NCI-H2227 treated with DMSO at 0.1 percent for 48 hours (cell line): ENCODE measurements at regions not wholly inside any gene's neighbourhood (a gene's known extent, or its start where the extent isn't known, plus 50 kb on each side); places are given as distances from the start of the nearest gene placed in this dataset.
"Not testable (repeated sequence)": the region's sequence is repeated elsewhere in the genome, so short reads cannot be mapped to it uniquely, and the experiment has no call there.

Experiments used
- DNase-seq: peaks from one replicate; lab custom pipeline; 2025; lab: John Stamatoyannopoulos, UW

DNA sequence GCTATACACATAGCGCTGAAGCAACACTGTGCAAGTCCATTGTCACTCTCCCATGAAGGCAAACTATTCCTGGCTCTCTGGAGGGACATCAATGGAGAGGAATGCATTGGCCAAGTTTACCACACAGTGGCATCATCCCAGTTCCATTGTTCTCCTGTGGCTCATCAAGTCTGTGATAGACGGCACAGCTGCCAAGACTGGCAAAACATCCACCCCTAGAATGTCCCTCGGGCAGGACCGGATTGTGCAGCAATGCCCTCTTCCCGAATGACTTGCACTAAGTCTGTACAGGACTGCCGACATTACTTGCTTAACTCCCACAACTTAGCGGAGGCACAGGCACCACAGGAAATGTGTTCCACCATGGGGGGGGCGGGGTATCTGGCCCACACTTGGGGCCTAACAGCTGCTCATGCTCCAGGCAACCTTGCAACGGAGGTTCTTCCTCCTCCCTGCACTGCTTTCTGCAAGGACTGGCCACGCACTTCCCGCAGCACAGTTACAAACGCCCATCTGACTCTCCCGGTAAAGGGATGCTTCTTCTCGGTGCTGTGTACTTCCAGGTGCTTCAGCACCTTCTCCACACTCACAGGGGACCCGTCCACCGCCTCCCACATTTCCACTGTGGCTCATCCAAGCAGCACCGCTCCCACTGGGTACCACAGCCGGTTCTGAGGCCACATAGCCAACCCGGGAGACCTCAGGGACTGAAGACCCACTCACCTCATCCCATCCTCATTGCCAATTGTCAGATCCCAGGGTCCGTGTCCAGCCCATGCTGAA, 1309.6 kb upstream of the RAG2 start:
- DNase-seq = no peak

DNA sequence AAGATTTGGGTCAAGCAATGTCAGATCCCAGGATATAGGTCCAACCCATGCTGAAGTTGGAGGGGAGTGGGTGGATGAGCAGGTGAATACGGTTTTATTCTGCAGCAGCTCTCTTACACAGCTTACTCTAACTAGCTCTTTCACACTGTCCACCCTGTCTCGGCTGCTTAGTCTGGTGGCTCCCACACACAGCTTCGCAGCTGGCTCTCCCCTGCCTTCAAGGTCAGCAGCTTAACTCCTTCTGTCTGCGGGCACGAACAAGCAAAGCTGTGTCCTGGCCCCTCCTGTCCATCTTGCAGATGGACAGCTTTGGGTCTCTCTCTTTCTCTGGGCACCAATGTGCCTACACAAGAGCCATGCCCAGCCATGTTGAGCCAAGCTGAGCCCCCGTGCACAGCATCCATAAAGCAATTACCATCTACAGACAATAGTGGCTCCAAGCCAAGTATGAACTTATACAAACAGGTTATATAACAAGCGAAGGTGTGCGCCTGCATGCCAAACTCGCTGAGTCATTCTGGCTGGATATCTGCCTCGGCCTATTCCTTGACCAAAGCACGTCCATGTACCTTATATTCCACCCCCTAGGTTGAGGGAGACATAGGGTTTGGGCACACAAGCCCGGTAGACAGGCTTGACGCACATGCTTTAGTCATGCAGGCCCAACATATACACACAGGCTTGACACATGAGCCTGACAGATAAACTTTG, 1307.8 kb upstream of the RAG2 start:
- no peak for DNase-seq

DNA sequence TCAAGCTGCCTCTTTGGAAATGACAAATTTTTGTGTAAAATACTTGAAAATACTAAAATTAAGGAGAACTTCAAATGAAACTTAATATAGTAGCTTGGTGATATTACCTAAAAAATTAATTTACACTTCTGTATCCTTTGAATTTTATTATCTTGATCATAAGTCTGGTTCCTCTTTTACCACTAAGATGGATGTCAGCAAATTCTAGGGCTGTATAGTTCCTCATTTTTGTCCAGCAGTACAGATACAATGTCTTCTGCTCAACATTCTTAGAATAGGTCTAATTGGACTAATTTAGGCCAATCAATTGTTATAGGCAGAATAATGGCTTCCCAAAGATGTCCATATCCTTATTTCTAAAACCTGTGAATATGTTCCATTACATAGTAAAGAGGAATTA, 1298.0 kb upstream of the RAG2 start:
- DNase-seq = no peak

DNA sequence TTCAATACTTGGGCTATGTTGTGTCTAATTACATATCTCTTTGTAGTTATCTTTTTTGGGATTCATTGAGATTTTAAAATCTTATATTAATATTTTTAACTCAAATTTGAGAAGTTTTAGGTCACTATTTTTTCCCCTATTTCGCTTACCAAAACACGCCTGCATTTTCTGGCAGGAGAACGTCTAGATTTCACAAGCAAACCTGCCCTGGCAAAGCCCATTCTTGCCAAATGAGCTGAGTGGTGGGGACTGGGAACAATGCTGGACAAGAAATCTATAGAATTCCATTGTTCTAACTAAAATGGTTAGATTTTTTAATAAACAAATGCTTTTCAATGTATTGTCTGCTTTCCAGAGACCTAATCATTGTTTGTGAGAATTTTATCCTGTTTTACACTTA, 1283.7 kb upstream of the RAG2 start:
- DNase-seq = no peak

DNA sequence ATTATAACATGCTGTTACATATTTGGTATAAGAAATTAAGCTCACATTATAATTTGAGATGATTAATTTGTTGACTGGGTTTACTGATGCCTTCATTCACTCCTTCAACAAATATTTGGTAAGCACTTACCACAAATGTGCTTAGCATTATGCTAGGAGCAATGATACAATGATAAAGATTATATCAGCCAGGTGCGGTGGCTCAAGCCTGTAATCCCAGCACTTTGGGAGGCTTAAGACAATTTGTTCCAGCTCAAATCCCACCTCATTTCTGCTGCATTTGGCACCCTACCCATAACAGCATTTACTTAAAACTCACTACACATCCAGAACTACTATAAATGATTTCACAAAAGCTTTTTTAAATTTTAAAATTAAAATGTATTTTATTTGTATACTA, 1263.6 kb upstream of the RAG2 start:
- DNase-seq = no peak

DNA sequence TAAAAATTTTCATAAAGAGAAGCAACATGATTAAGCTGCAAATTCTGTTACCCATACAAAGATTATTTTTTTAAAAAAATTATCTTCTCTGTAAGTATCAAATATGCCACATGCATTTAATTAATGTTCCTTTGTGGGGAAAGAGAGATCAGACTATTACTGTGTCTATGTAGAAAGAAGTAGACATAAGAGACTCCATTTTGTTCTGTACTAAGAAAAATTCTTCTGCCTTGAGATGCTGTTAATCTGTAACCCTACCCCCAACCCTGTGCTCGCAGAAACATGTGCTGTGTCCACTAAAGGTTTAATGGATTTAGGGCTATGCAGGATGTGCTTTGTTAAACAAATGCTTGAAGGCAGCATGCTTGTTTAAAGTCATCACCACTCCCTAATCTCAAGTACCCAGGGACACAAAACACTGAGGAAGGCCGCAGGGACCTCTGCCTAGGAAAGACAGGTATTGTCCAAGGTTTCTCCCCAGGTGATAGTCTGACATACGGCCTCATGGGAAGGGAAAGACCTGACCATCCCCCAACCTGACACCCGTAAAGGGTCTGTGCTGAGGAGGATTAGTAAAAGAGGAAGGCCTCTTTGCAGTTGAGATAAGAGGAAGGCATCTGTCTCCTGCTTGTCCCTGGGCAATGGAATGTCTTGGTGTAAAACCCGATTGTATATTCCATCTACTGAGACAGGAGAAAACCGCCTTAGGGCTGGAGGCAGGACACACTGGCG, 1260.9 kb upstream of the RAG2 start:
- DNase-seq = not testable (repeated sequence)

DNA sequence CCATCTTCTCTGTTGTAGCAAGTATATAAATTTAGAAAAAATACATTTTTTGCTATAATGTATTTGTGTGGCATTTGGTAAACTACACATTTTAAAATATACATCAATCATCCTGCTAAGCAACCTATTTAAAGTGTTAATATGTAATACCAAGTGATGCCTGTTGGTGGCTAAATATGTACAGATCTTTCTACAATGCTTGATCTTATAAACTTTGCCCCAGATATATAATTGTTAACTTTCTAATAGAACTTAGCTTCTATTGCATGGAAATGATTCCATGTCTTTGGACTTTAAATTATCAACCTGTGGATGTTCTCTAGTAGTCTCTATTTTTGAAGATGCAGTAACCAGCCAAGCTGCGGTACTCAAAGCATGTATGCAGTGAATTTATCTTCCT, 1260.4 kb upstream of the RAG2 start:
- DNase-seq = no peak

DNA sequence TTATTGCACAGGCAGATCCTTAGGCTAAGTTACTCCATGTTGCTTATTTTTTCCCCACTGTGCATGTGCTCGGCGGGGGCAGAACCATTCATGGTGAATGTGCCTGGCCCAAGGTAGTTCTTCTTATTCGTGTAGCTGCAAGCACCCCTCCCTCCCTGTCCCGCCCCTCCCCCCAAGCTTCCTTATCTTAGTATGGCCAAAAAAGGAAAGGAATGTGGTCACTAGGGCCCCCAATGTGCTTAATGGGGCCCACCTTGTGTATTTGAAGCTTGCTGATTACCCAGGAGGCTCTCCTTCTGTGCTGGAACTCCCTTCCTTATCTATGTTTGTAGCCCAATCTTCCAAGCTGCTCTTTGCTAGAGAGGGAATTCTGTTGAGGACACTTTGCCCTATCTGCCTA, 1259.7 kb upstream of the RAG2 start:
- DNase-seq = no peak

DNA sequence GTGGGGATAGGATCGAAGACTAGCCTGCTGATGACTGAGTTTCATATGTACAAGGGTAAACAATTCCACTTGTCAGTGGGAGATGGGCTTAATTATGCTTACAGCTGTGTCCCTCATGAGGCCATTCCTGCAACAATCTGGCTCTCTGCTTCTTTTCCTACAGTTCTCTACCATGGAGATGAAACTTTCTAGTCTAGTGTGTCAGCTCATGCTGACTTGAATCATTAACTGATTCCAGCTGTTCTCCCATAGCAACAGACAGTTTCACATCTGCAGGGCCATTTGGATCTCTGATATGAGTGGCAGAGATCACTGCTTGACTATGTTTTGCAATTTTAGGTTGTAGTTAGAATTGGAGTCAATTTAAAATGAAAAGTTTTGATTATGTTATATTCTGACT, 1251.7 kb upstream of the RAG2 start:
- no peak for DNase-seq

DNA sequence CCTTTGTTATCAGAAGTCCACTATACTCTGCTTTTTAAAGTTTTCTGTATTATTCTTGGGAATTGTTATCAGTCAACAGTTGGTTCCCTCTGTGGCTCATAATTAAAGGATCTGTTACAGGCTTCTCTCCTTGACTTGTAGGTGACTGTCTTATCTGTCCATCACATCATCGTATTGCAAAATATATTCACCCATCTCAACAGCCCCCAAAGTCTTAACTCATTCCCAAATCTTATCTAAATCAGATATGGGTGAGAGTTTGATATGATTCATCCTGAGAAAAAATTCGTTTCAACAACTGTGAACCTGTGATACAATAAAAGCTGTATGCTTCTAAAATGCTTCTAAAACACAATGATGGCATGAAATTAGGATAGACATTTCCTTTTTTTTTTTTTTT, 1245.6 kb upstream of the RAG2 start:
- DNase-seq = no peak

DNA sequence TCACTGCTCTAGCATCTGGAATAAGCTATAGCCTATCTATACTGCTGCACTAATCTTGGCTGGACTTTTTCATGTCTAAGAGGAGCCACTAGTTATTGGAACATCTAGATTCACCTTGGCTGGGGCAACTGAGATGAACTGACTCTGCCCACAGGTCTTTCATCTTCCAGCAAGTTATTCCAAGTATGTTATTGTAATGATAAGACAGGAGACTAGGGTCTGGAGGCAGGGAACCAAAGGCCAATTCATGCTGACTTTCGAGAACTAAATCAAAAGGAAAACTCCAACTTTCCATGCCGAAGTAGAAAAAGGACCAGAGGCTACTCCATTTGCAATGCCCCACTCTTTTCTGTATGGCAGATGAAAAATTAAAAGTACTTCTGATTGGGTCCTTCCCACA, 1243.0 kb upstream of the RAG2 start:
- no peak for DNase-seq

DNA sequence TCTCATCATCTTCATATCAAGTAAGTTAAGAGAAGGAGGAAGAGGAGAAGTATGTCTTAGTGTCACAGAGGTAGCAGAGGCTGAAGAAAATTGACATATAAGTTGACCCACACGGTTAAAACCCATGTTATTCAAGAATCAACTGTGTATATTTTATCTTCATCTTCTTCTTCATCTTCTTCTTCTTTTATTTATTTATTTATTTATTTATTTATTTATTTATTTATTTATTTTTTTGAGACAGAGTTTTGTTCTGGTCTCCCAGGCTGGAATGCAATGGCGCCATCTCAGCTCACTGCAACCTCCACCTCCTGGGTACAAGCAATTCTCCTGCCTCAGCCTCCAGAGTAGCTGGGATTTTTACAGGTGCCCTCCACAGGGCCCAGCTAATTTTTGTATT, 1242.3 kb upstream of the RAG2 start:
- not testable (repeated sequence) for DNase-seq

DNA sequence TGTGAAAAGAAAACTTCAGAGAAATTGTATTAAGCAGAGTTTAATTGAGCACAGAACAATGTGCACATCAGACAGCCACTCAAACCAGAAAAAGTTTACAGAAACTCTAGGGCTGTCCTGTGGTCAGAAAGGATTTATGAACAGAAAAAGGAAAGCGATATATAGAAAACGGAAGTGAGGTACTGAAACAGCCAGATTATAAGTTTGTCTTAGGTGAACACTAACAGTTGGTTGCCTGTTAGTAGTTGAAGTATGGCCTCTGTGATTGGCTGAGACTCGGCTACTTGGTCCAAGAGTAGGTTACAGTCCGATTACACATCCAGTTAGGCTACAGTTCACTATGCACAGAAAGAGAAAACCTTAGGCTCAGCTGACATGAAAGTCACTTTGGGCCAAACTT, 1232.5 kb upstream of the RAG2 start:
- DNase-seq = no peak

DNA sequence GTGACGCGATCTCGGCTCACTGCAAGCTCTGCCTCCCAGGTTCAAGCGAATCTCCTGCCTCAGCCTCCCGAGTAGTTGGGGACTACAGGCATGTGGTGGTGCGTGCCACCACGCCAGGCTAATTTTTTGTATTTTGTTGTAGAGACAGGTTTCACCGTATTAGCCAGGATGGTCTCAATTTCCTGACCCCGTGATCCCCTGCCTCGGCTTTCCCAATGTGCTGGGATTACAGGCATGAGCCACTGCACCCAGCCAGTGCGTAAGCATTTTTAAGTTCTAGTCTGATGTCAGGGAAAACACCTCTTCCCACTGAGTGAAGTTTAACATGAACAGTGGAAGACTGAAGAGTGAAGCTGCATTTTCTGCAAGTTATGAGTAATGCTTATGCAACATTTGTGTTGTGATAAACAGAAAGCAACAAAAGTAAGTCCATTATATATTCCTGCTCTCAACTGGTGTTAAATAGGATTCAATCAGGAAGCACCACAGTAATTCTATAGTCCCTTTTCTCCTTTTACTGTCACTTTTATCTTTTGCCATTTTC, 1219.8 kb upstream of the RAG2 start:
- no peak for DNase-seq

DNA sequence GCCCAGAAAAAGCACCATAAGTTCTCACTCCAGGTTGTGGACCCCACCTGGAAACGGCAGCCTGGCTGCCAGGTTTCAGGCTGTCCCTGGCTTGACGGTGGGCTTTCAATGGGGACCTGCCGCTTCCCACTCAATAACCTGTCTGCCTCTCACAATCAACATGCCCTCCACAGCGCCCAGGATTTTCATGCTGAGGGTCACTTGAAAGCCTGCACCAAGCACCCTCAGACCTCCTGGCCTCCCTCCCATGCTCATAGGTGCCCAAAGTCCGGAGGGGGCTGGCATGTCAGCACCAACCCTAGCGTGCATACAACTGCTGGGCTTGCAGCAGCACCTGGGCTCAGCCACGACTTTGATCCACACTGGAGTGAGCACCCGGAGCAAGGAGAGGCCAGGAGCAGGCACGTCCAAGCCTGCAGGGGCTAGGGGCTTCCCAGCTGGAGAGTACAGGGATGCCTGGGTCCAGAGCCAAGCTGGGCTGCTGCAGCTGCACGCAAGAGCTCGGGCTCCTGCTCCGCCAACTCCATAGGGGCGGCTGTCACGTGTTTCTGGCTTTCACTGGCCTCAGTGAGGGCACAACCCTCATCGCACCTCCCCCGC, 1214.3 kb upstream of the RAG2 start:
- no peak for DNase-seq

DNA sequence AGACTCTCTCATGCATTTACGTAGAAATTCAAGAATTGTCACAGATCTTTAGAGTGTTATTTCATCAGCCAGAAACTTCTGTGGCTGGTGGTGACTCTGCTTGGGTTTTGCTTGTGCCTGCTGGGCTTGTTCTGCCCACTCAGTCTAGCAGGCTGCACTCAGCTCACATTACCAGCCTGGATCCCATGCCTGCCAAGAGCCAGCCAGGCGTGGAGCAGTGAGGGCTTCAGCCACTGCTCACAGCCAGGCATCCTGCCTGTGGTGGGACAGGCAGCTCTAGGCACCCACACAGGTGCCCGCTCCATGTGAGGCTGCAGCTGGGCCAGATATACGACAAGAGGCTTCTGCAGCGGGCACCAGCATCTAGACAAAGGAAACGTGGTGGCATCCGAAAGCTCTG, 1213.3 kb upstream of the RAG2 start:
- DNase-seq = no peak

DNA sequence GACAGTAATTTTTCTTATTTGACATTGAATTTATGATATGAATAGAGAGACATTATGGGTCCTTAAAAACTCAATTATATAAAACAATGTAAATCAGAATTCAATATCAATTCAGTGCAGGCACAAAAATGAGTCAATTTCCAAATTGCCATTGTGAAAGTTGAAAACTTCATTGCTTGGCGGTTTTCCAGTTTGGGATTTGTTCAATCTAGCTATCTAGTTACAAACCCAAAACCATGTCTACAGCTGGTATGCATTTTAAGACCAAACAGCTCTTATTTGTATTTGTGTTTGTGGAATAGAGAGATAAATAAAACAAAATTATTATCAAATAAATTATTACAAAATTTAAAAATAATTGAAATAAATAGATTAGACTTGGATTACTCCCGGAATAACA, 1206.6 kb upstream of the RAG2 start:
- DNase-seq = no peak

DNA sequence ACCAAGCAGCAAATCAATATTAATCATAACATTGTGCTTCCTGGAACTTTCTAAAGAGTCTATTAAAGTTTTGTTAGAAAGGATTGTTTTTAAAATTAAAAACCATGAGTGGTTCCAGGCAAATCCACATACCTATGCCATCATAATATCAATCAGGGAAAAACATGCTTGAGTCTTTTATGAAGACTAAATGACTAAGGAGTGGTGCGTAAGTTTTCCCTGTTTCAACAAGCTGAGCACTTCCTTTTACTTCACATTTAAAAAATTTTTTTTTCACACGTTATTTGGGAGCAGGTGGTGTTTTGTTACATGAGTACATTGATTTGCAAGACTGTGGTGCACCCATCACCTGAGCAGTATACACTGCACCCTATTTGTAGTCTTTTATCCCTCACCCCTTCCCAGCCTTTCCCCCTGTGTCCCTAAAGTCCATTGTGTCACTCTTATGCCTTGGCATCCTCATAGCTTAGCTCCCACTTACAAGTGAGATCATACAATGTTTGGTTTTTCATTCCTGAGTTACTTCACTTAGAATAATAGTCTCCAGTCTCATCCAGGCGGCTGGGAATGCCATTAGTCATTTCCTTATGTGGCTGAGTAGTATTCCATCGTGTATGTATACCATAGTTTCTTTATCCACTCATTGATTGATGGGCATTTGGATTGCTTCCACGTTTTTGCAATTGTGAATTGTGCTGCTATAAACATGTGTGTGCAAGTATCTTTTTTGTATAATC, 1190.3 kb upstream of the RAG2 start:
- no peak for DNase-seq

DNA sequence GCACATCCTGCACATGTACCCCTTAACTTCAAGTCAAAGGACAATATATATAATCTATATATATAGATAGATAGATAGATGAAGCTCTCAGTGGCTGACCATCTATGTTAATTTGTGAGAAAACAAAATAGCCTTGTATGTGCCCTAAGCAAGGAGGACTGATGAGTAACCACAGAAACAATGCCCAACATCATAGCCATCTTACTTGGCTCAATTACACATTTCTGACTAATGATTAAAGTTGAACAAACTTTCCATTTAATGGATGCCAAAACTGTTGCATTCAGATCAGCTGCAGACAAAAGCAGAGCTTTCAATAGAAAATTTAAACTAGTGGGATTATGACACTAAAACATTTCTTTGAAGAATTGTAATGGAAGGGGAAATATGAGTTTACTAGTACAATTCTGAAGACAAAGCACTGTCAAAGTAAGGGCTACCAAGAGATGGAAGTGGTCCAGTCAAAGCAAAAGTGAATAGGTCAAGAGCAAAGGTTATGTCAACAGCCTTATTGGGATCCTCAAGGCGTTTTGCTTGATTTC, 1188.2 kb upstream of the RAG2 start:
- DNase-seq = no peak

DNA sequence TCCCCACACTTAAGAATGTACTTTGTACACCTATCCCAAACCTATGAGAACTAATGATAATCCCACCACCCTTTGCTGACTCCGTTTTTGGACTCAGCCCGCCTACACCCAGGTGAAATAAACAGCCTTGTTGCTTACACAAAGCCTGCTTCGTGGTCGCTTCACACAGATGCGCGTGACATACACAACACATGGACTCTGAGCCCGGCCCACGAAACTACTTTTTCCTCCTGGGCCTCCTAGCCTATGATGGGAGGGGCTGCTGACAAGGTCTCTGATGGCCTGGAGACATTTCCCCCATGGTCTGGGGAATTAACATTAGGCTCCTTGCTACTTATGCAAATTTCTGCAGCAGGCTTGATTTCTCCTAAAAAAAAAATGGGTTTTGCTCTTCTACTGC, 1176.4 kb upstream of the RAG2 start:
- no peak for DNase-seq

DNA sequence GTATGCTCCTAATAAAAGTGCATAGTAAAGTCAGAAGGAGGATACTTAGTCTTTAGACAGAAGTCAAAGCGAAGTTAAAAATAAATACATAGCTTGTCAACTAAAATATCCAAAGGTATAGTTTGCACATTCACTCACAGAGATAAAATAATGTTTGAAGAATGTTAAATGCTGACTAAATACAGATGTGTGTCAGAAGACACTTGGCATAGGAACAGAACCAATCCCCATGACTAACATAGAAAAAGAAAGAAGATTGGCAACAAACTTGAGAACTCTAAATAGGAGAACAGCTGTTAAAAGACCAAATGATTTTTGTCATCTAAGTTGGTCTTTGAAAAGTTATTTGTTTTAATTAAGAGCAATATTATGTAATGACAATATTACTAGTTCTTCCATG, 1172.1 kb upstream of the RAG2 start:
- no peak for DNase-seq
